ENCODE measurements at regions not wholly inside any gene's neighbourhood (a gene's known extent, or its start where the extent isn't known, plus 50 kb on each side); places are given as distances from the start of the nearest gene placed in this dataset.
"Not testable (repeated sequence)": the region's sequence is repeated elsewhere in the genome, so short reads cannot be mapped to it uniquely, and the experiment has no call there.

- not testable (repeated sequence) for TF ChIP-seq POLR2A, CTCF, POLR2AphosphoS5 (IDR thresholded peaks at IDR 0.05)
Measured at GRCh38 chr10:45913205-45913604, 59.1 kb upstream of the TIMM23 start.
